GM21619 (cell line): ENCODE measurements at regions not wholly inside any gene's neighbourhood (a gene's known extent, or its start where the extent isn't known, plus 50 kb on each side); places are given as distances from the start of the nearest gene placed in this dataset.

ENCODE experiments used
- ATAC-seq: cut with Tn5 transposase; IDR thresholded peaks from one replicate; pipeline ENCODE4 v1.9.1; 2021; ENCODE audit not compliant: unreplicated experiment

DNA sequence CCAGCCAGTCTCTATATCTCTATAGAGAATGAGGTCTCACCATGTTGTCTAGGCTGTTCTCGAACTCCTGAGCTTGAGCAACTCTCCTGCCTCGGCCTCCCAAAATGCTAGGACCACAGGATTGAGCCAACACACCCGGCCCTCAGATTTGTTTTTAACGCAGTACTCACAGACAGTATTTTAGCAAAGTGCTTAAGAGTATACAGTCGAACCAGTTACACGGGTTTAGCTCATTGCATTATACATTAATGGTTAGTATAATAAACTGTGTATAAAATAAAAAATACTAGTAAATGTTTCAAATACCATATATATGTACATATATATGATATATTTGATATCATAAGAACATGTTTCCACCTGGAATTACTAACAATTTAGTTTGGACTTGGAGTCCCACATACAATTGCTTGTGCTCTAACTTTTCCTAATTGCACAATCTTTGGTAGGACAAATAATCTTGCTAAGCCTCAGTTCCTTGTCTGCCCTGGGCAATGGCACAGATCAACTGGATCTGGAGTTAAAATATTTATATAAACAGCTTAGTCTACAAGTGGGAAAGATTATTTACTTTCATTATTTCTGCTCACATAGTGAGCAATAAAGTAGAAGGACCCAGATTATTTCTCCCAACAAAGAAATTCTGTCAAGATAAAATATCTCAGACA lies 508.9 kb upstream of the LRATD1 start:
- no peak for ATAC-seq

DNA sequence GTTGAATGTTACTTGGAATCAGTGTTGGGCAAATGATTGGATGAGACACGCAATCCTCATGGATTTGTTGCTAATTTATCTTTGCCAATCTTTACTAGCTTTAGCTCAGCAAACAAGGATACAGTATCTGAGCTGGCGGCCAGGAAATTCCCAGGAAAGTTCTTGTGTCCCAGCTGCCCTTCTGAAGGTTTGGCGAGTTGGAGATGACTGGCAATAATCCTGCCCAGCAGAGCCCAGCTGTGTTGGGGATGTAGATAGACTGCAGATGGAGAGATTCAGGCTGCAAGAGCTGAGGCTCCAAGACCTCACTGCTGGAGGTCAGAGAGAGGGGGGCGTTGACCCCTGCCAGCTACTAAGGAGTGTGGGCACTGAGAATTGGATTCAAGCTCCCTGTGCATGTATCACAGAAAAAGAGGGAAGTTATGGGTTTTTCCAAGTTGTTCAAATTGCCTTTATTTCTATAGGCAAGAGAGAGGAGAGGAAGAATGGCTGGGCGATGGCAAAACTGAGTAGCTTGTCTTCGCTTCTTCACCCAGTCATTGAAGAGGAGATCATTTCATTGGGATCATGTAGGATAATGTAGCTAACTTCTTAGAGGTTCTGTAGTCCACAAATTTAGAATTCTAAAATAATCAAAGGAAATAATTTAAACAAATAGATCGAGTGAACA lies 506.8 kb upstream of the LRATD1 start:
- no peak for ATAC-seq

DNA sequence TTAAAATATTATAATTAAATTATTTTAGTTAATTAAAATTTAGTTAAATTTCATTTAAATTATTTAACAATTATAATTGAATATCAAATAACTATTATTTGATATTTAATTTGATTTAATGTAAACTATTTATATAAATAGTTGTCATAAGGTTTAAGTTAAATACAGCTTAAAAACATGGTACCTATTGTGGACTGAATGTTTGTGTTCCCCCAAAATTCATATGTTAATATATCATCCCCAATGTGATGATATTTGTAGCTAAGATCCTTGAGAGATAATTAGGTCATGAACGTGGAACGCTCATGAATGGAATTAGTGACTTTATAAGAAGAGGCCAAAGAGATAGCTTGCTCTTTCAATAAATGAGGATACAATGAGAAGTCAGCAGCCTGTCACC lies 505.7 kb upstream of the LRATD1 start:
- no peak for ATAC-seq

DNA sequence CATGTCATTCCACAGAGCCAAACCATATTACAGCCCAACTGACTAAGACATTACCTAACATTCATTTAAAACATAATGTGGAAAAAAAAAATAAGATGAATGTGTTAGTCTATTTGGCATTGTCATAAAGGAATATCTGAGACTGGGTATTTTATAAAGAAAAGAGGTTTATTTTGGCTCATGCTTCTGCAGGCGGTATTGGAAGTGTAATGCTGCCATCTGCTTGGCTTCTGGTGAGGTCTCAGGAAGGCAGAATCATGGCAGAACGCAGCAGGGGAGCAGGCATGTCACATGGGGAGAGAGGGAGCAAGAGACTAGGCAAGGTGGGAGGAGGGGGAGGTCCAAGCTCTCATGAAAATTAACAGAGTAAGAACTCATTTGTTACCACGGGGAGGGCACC lies 504.8 kb upstream of the LRATD1 start:
- no peak for ATAC-seq

DNA sequence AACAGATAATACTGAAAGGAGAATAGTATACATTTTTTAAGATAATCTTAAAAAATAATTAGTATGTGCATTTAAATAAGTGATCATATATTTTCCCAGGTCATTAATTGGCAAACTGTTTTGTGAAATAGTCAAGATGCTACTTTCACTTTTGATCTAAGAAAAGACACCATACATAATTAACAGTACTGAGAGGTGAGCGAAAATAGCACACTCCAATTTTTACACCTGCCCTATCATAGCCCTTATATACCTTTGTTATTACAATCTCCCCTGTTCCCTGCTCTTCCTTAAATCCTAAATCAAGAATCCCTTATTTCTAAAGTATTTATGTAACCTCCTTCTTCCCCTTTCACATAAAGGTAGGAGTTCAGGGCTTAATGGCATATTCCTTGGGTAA lies 500.1 kb upstream of the LRATD1 start:
- no peak for ATAC-seq

DNA sequence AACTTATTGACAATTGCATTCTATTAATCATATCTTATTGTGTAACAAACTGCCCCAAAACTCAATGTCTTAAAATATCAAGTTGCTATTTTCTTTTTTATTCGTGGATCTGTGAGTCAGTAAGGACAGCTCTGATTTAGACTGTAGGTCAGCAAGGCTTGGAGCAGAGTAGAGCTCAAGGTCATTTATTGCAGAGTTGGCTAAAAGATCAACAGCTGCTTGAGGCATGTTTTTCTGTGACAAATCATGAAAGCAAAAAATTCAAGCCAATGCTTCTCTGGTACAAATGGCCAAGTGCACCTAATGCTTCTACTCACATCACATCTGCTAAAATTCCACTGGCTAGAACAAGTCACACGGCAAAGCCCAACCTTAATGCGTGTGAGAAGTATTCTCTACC lies 497.7 kb upstream of the LRATD1 start:
- ATAC-seq, result no peak

DNA sequence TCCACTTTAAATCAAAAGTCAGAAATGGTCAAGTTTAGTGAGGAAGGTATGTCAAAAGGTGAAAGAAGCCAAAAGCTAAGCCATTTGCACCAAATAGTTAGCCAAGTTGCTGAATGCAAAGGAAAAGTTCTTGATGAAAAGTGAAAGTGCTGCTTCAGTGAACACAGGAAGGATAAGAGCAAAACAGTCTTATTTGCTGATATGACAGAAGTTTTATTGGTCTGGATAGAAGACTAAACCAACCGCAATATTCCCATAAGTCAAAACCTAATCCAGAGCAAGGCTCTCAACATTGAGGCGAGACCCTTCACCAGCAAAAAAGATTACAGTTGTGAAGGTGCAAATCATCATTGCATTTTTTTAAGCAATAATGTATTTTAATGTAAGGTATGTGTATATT lies 496.5 kb upstream of the LRATD1 start:
- ATAC-seq, result no peak

DNA sequence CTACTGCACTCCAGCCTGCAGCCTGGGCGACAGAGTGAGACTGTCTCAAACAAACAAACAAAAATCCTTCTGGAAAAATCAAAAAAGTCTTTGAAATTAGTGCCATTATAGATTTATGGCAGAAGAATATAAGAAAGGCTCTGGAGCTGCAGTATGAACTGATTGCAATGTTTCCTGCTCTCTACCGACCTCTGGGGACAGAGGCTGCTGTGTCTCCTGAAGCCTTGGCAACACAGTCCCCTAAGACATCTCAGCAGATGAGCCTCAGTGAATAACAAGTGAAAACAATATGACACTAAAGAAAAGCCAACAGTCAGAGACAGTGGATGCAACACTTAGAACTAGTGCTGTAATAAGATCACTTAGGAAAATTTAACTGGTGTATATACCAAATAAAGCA lies 494.9 kb upstream of the LRATD1 start:
- no peak for ATAC-seq

DNA sequence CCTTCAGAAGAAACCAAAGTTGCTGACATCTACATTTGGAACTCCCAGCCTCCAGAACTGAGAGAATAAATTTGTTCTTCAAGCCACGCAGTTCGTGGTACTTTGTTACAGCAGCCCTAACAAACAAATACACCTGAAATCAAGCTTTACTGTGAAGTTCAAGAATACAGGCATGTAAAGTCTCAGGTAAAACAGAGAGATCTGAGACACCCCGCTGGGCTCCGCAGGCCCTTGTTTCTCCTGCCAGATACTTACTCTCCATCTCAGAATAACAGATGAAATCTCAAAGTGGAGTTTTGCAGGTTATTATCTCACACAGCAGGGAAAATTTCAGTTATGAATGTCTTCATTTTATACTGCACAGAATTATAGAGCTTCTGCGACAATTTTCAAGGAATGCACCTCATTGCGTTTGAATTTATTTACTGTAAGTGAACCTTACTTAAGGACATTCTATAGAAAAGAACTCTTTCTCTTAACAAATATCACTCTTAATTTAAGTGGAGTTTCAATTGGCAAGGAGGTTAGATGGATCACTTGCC lies 492.4 kb upstream of the LRATD1 start:
- no peak for ATAC-seq

DNA sequence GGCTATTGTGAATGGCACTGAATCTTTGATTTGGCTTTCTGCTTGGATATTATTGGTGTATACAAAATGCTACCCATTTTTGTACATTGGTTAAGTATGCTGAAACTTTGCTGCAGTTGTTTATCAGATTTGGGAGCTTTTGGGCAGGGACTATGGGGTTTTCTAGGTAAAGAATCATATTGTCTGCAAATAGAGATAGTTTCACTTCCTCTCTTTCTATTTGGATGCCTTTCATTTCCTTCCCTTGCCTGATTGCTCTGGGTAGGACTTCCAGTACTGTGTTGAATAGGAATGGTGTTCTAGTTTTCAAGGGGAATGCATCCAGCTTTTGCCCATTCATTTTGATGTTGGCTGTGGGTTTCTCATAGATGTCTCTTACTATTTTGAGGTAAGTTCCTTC lies 489.1 kb upstream of the LRATD1 start:
- ATAC-seq, result no peak

DNA sequence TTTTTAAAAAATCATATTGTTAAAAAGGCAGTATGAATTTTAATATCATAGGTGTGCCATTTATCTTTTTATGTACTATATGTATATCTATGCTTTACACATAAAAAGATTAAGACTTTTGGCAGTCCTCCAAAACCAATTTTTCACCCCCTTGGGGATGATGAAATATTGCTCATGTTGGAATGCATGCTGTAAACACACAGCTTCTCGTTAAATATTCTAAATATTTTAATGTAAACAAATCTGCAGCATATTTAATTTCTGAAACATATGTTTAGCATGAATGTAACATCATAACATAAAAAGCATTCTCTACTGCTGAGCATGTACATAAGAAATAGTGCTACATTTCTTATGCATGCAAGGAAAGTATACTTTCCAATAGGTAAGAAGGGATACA lies 484.3 kb upstream of the LRATD1 start:
- no peak for ATAC-seq

DNA sequence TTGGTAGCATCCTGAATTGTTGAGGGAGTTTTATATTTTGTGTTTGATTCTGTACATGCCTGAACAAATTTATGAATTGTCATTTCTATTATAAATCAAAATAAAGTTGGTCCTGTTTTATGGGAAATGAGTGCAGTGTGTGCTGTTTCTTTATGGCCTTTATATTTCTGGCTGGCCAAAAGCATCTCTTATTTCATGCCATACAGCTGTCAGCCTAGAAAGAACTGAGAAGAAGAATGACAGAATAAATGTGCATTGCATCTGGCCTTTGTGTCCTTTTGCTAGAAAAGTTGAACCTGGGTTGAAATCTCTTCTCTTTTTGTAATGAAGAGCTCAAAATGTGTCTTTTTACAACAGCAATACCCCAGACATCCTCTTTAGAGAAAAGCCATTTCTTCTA lies 474.7 kb upstream of the LRATD1 start:
- ATAC-seq, result no peak

DNA sequence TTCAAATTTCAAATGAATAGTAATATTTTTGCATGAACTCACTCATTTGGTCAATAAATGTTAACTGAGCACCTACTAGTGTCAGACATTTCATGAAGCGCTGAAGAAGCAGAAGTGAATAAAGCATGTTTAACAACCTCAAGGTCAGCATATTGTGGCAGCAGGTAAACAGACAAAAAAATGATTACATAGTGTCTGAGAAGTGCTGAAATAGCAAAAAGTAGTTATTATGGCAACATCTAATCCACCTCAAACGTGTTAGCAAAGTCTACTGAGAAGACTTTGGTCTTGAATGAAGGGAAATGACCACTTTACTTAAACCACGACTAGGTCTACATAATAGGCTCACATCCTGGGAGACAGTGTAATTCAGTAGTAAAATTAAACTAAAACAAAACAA lies 452.2 kb upstream of the LRATD1 start:
- no peak for ATAC-seq

DNA sequence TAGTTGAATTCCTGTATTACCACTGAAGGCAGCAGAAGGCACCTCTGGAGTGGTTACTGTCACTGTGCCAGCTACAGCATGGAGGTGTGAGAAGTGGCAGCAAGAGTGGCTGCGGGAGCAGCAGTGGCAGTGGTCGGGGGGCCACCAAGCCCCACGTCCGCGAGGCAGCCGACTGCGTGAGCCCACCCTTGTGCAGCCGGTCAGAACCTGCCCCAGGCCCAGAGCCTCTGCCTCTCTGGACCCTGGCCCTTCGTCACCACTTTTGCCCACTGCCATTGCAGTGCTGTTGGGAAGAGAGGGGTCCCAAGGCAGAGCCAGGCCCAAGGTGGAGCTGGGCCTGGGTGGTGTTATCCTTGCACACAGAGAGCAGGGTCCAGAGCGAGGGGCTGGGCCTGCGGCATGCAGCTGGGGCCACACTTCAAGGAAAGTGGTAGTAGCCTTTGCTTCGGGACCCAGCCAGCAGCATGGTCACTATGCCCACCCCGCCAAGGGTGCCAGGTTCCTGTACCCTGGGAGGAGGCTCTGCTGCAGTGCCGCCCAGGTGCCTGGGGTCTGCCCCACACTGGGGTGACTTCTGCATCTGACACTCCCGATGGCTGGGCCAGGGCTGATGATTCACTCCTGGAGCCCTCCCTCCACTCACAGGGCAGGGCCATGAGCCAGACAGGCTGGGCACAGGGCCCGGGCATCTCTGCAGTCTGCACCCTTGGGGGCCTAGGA lies 450.1 kb upstream of the LRATD1 start:
- ATAC-seq, result no peak

DNA sequence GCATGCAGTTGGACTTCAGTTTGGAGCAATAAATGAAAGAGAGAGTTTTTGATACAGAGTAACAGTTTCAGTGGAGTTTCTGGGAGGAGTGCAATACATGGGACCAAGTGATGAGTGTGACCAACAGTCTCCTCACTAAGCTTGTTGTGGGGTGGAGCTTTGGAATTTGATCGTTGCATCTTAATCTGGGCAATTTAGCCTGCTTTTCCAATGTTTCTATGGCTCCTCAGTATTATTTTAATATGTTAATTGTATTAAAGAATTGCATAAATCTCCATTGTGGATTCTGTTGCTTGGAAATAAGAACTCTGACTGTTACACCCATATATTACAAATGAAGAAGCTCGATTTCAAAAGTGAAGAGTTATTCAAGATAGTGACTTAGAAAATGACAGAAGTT lies 446.6 kb upstream of the LRATD1 start:
- no peak for ATAC-seq

DNA sequence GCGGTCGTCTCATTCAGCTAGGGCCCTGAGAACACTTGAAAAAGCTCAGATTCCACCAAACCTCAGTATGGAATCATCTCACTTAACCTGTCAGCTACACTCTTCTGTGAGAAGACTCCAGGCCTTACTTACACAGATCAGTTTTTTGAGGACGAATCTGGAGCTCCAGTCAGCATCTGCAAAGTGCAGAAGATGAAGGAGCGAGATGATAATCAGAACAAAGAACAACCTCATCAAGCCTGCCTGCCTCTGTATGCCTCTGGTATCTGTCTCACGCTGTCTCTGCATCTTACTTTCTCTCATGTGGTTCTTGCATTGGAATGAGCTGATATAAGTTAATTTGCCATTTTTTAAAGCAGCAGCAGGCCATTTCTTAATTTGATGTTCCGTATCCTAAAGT lies 444.1 kb upstream of the LRATD1 start:
- no peak for ATAC-seq

DNA sequence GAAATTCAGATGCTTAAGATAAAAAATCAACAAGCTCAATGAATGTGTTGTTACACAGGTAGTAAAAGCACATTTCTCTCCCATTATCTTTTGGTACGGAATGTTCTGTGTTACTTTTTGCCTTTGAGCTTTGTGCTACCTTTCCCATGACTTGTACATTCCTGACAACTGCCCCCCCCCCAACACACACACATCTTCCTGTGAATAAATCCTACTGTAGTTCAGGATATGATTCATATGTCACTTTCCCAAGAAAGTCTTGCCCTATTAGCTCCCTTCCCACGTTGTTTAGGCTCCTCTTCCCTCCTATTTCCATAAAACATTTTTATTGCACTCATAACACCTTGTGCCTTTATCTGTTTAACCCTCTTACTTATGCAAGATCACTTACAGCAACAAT lies 442.6 kb upstream of the LRATD1 start:
- ATAC-seq, result no peak

DNA sequence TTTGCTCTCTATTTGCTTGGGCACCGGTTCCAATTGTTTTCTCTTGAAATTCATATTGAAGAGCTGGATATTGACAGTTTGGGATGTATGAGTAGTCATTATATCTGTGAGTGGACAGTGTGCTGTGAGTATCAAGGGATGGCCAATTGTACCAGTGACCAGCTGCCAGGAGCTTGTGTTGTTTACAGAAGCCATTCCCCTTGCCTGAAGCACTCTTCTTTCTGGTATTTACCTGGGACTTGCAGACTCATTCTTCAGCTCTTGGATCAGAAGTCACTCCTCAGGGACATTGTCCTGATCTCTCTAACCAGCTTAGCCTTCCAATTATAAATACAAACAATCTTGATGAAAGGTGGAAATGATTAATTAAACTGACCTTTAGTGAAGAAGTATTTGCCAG lies 438.3 kb upstream of the LRATD1 start:
- no peak for ATAC-seq

DNA sequence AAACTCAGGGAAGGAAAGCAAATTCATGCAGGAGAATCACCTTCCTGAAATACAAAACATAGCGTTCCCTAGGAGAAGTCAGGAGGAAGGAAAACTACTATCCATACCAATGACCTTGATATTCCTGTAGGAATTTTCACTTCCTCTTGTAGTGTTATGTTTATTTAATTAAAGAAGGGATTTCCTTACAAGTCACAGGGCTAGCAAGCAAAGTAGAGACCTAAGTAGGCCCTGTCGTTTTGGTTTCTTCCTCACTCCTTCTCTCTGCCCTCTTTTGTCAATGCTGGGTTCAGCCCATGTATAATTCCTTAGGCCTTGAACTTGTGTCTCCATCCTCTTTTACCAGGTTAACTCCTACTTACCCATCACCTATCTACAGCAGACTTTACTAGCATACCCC lies 435.2 kb upstream of the LRATD1 start:
- ATAC-seq, result no peak

DNA sequence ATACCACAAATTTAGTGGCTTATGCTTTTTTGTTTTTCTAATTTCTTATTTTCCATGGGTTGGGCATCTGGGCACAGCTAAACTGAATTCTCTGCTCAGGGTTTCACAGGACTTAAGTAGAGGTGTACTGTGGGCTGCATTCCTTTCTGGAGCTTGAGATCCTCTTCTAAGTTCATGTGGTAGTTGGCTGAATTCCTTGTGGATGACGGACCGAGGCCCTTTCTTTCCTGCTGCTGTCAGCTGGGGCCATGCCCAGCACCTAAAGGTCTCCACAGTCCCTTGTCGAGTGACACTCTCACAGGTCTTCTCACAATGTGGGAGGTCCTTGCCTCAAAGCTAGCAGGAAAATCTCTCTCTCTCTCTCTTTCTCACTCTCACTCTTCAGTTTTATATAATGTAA lies 433.5 kb upstream of the LRATD1 start:
- no peak for ATAC-seq

DNA sequence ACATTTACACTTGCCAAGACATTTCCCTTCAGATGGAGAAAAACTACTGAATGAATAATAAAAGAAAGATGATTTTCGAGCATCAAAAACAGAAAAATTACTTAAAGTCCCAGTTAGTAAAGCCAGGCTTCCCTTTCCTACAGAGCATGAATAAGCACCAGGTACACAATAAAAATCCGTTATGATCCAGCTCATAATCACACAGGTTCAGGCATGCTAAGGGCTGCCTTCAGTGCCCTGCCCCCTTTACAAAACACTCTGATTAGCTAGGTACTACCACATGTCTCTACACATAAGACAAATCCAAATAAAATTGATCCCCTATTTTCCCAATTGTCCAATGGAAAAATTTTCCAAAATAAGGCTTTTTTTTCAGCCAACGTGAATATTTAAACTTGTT lies 413.2 kb upstream of the LRATD1 start:
- no peak for ATAC-seq

DNA sequence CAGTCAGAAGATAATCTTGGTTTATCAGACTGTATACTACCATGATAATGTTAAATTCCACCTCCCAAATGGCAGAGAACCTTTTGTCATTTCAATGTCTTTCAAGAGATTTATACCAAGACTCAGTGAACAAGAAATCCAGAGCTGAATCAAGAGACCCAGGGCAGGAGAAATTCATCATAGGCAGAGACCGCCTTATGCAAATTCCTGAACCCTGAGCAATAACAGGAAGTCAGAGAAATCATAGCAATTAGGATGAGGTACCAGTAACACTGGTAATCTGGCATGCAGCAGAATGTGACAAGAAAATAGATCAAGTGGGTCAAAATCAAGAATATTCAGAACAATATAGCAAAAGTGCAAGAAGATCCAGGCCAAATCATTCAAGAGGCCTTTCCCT lies 412.4 kb upstream of the LRATD1 start:
- ATAC-seq, result no peak
